Stomach (tissue), 4 donors: ENCODE measurements at regions not wholly inside any gene's neighbourhood (a gene's known extent, or its start where the extent isn't known, plus 50 kb on each side); places are given as distances from the start of the nearest gene placed in this dataset.

ENCODE experiments used
- CTCF ChIP-seq, 7 experiments: fragments of 450-650 bp in 4 of 7; fragments of 200-600 bp in 3 of 7; sonication (generic) in 3 of 7; IDR thresholded peaks; one replicate each; pipeline ENCODE4 v1.5.1; 2016 to 2019; ENCODE audit warnings: antibody characterized with exemption in 7 of 7, control low read depth in 2 of 7, mild to moderate bottlenecking in 1 of 7
- POLR2A ChIP-seq, 4 donors: fragments of 450-650 bp; IDR thresholded peaks; one replicate each; pipeline ENCODE4 v1.6.1; 2016; ENCODE audit warnings: antibody characterized with exemption in 4 of 4, control low read depth in 2 of 4, mild to moderate bottlenecking in 1 of 4, moderate library complexity in 1 of 4

GRCh38 chr16:50446861-50447260 lies 78.1 kb upstream of the BRD7 start:
- TF ChIP-seq CTCF (IDR thresholded peaks at IDR 0.05) (no peak), POLR2A (IDR thresholded peaks at IDR 0.05) (no peak)
